Ishikawa (cell line): ENCODE measurements at regions not wholly inside any gene's neighbourhood (a gene's known extent, or its start where the extent isn't known, plus 50 kb on each side); places are given as distances from the start of the nearest gene placed in this dataset.

Experiments
- CEBPB ChIP-seq: IDR thresholded peaks from 2 replicates; pipeline ENCODE4 v1.6.1; 2012
- EP300 ChIP-seq: IDR thresholded peaks from 2 replicates; pipeline ENCODE4 v1.6.1; 2012; ENCODE audit warnings: borderline replicate concordance
- NFIC ChIP-seq: IDR thresholded peaks from 2 replicates; pipeline ENCODE4 v1.6.1; 2012
- REST ChIP-seq: IDR thresholded peaks from 2 replicates; pipeline ENCODE4 v1.6.1; 2012; ENCODE audit warnings: low read depth, mild to moderate bottlenecking
- TCF12 ChIP-seq: IDR thresholded peaks from 2 replicates; pipeline ENCODE4 v1.6.1; 2012; ENCODE audit warnings: low read depth
- TEAD4 ChIP-seq: IDR thresholded peaks from 2 replicates; pipeline ENCODE4 v1.6.1; 2012
- YY1 ChIP-seq: IDR thresholded peaks from 2 replicates; pipeline ENCODE4 v1.6.1; 2012; ENCODE audit warnings: low read depth

GRCh38 chr2:118479020-118479419 is 368.4 kb downstream of the EN1 start:
- TF ChIP-seq TEAD4 (no peak), EP300 (no peak), NFIC (no peak), REST (no peak), CEBPB (no peak), YY1 (no peak), TCF12 (no peak)
